HG03442 (cell line): ENCODE measurements at regions not wholly inside any gene's neighbourhood (a gene's known extent, or its start where the extent isn't known, plus 50 kb on each side); places are given as distances from the start of the nearest gene placed in this dataset.
"Not testable (repeated sequence)": the region's sequence is repeated elsewhere in the genome, so short reads cannot be mapped to it uniquely, and the experiment has no call there.

Source experiments
- ATAC-seq: cut with Tn5 transposase; IDR thresholded peaks from one replicate; pipeline ENCODE4 v1.9.1; 2021; ENCODE audit warnings: mild to moderate bottlenecking, moderate library complexity; ENCODE audit not compliant: unreplicated experiment

DNA sequence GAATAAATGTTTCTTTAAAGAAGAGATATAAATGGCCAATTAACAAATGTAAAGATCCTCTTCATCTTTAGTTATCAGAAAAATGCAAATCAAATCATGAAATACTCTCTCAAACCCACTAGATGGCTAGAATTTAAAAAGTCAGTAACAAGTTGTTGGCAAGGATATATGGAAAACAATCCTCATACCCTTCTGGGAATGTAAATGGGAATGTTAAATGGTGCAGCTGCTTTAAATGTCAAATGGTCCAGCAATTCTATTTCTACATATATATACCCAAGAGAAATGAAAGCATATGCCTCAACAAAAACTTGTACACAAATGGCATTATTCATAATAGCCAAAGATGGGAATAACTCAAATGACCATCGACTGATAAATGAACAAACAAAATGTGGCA lies 283.5 kb downstream of the RWDD3 start:
- ATAC-seq = no peak

DNA sequence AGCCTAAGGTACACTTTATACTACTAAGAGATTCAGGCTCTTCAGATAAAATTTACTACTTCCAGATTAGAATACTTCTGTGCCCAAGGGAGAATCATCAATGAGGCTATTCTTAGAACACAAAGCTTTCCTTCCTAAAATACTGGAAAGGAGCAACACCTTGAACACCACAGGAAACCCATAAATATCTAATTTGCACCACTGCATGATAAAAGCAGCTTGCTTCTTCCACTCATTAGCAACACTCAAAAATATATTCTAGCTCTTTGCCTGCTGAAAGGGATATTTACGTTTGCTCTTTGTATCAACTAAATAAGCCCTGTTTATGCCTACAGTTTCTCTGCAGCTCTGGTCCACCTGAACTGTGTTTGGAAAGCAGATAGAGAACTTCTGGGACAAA lies 284.3 kb downstream of the RWDD3 start:
- no peak for ATAC-seq

DNA sequence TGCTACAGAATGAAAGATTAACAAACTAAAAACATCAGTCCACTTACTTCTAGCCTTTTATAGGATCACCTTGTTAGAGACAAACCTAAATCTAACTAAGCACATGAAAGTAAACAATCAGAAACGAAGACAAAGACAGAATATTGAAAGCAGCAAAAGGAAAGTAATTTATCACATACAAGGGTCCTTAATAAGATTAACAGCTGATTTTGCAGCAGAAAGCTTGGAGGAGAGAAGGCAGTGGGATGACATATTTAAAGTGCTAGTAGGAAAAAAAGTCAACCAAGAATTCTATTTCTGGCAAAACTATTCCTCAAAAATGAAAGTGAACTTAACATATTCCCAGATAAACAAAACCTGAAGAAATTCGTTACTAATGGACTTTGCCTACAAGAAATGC lies 286.4 kb downstream of the RWDD3 start:
- no peak for ATAC-seq

DNA sequence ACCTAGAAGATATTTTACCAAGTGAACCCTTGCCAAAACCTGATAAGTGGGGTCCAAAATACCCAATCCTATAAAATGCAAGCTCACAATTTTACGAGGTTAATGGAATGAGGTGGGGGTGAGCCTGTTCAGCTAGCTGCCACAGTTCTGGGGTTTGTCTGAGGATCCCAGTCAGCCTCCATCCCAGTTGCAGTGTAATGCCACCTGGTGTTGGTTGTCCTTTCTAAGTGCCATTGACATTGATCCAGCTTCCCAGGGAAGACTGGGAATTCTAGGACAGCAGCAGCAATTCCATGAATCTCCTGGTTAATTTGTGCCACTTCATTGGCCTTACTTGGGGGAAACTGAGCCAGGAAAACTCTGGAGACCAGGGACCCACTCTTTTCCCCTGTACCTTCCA lies 298.3 kb downstream of the RWDD3 start:
- ATAC-seq = no peak

DNA sequence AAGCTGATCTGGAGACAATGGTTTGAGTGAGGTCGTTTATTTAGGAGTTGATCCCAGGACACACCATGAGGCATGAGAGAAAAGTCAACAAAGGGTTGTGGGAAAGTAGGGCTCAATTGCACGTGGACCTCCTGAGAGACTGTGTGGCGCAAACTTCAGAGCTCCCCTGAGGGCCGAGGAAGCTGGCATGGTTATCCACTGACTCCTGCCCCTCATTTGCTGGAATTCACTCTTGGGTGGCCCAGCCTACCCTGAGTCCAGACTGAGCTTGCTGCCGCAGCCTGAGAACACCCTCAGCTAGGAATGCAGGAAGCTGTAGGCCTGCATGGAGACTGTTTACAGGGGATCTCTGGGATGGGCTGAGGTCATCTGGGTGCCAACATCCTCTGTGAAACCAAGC lies 301.0 kb downstream of the RWDD3 start:
- ATAC-seq = no peak

DNA sequence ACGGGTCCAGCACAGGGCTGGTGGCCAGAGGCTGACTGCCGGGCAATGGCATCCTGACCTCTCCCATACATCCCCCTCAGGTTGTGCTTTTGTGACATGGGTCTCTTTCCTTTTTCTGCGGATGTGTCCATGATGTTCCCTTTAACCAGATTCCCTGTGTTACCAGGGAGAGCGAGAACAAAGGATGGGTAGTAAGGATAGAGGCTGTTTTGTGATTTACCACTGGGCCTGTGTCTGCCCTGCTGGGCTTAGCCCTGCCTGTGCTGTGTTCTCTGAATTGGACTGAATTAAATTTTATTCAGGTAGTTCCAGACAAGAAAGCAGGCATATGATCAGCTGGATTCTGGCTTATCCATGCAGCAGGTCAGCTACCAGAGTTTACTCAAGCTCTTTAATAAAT lies 301.6 kb downstream of the RWDD3 start:
- ATAC-seq = no peak

DNA sequence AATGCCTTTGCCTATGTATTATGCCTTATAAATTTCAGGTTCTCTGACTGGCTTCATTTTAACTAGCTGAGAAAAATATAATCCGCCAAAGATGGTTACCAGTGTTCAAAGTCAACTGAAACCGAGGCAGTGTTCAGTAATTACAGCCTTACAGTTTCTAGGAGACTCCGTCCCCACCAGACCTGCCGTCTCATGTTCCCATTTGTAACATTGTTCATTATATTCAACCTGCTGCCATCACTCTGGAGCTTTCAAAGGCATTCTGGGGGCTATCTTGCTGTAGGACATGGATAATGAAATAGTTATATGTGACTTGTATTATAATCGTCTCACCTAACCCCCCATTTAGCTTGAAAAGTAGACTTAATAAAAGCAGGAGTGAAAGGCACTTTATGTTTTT lies 302.5 kb downstream of the RWDD3 start:
- ATAC-seq = no peak

DNA sequence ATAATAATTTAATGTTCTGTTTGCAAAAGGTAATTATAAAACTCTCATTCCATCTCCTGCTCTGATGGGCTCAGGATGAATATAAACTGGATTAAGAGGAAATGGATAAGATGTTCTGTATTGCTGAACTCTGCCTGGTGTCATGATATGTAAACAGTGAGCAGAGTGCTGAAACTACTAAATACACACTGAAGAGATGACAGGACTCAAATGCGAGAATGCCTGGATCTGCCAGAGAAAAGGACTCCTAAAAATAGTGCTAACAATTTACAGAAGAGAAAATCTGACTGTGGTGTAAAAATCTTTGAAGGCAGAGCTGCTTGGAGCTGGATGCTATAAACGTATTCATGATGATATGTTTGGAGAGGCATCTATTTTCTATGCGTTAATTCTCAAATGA lies 303.2 kb downstream of the RWDD3 start:
- no peak for ATAC-seq

DNA sequence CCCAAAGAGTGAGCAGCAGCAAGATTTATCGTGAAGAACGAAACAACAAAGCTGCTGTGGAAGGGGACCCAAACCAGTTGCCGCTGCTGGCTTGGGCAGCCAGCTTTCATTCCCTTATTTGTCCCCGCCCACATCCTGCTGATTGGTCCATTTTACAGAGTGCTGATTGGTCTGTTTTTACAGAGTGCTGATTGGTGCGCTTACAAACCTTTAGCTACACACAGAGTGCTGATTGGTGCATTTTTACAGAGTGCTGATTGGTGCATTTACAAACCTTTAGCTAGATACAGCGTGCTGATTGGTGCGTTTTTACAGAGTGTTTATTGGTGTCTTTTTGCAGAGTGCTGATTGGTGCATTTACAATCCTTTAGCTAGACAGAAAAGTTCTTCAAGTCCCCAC lies 304.2 kb downstream of the RWDD3 start:
- not testable (repeated sequence) for ATAC-seq

DNA sequence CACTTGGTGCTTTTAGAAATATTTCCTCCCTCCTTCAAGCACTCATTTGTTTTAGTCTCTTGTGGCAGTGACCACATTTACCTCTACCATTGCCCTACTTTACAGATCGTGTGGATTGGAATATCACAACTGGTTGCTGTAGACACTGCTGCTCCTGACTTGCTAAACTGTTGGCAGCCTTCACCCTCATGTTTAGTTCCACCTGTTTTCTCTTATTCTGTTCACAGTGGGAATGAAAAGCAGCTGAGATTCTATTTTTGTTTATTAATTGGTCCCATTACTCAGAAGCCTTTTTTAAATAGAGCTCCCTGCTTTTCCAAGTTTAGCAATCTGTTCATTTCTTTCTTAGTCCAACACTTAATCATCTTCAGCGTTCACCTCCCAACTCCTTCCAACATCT lies 308.9 kb downstream of the RWDD3 start:
- no peak for ATAC-seq

DNA sequence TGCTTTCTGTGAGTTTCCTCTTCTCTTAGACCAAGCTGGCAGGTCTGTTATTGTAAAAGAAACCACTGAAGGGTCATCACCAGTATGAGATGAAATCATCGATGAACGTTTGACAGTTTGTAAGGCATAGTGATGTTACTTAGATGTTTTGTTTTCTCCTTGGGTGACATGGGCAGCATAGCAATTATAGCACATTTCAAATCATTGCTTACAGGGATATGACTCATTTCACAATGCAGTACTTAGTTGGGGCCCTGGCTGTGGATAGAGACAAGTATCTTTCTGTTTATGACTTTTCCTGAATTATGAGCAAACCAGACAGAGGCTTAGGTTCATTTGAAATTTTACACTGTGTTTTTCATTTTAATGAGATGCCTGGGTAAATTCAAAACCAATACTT lies 313.0 kb downstream of the RWDD3 start:
- ATAC-seq = no peak

DNA sequence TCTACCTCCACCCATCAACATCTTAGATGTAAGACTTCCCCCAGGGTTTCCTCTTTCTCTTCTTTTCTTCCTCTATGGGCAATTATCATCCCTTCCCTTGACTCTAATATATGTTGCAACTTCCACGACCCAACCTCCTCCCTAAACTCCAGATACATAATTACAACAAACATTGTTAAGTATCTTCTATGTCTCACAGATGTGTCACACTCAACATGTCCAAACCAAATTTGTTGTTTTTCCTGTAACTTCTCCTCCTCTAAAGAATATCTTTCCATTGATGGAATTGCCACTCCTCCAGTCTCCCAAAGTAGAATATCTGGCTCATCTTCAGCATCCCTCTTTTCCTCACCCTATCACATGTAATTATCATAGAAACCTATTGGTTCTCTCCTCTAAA lies 314.2 kb downstream of the RWDD3 start:
- no peak for ATAC-seq

DNA sequence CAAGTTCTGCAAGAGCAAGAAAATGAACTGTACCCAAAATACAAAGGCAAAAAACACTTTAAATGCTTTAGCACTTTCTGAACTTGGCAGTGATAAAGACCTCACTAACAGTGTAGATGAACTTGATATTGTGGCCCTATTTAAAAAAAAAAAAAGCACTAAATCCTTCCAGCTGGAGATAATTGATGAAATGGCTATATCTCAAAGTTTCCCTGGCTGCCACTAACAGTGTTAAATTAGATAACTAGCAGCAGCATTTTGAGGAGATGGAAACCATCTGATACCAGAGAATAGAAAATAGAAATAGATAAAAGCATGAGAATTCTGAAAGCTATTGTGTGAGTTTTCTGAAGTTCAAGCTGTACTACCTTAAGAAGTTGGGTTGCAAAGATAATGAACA lies 317.2 kb downstream of the RWDD3 start:
- ATAC-seq = no peak

DNA sequence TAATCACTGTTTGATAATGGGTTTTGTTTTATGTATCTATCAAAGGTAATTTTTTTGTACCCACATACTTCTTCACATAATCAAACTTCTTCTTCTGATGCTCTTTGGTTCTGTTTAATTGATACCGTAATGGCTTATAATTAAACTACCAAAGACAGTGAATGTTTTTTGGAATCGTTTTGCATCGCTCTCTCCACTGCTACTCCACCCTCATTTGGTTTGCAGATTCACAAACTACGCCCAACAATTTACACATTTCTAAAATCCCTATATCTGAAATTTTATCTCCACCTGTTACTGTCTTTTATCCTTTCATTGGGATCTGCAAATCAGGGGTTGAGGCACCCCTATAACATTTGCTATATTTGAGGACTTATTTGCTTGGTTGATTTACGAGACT lies 319.6 kb downstream of the RWDD3 start:
- no peak for ATAC-seq

DNA sequence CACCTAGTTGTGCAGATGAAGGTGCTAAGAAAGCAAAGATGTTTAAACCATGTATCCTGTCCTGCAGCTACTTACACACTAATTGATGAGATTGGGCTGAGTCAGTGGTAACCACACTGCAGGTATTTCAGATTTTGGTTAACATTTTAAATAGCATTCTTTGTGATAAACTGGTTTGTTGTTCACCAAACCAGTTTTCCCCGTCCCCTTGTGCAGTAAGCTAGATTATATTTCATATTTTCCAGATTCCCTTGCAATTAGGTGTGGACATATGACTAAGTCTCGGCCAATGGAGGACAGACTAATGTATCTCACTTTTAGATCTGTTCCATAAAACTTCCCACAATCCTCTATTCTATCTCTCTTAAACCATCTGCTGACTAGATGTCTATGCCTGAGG lies 320.4 kb downstream of the RWDD3 start:
- no peak for ATAC-seq

DNA sequence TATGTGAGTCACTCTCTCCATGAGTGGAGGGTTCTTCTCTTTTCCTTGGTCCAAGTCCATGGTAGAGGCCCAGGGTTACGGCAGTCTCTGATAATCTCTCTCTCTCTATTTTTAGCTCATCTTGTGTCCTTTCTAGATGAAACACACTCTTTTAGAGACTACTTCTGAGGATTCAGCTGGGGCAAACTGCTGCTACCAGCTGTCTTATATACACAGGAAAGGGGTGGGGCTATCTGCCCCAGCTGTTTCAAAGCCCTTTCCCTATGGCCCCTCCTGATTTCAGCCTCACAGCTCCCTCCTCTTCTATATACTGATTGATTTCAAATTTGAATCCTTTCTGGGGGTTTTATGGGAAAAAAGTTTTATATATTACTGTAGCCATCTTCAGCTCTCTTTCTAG lies 324.8 kb downstream of the RWDD3 start:
- ATAC-seq = no peak

DNA sequence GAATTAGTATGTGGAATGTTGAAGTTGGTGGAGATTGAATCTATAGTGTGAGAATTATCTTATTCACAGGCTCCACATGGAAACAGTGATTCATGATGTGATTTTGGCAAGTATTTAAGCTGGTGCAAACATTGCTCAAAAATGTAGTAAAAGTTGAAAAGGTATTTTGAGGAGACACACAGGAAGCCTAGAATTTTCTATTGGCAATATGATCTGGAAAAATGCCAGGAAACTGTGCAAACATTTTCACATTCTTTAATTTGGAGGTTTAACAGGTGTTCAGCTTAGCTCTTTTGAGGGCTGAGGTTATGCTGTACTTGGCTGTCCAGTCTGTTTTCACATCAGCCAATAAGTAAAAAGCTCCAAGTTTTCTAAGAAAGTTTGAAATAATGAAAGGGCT lies 327.3 kb downstream of the RWDD3 start:
- ATAC-seq = no peak

DNA sequence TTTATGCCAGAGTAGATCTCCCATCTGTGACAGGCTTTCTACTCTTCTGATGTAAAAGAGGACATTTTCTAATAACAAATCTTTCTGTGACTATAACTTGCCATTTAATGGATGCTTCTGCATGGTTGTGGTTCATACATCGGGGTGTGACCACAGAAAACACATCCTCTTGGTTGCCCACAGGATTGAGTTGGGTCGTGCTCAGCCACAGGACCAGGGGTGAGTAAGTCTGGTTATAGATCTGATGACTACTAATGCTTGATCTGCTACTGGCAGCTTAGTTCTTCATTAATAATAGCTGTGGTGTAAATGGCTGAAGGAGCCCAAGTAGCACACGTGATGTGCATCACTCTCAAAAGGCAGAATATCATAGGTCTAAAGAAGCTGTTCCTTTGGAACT lies 328.2 kb downstream of the RWDD3 start:
- no peak for ATAC-seq

DNA sequence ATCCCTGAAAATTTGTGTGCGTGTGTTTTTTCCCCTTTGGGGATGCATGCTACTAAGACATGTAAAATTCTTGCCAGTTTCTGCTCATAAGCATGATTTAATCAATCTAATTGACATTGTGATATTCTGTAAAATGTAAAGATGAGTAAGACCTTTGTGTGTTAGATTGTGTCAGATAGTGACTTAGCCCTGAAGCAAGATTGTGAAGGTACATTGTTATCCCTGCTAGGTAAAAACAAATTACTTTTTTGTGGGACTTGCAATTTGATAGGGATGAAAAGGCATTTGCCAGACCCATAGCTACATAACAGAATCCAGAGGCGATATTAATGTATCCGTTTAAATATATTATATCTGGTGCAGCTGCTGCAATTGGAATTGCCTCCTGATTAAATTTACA lies 338.0 kb downstream of the RWDD3 start:
- ATAC-seq = no peak

DNA sequence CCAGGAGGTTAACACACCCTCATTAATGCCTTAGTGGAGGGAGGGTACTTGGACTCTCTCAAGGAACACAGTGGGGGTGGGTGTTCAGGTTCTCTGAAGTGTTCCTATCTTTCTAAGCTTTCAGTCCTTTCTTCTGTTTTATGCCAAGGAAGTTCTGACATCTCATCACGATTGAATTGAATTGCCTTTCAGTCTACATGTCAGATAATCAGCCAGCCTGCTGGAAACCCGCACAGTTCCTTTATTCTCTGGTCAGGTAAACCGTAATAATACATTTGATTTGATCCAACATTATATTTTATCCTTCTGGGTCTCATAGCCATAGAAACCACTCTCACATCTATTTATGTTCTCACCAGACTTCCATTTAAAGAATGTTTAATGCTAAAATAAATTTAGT lies 339.0 kb downstream of the RWDD3 start:
- ATAC-seq = no peak

DNA sequence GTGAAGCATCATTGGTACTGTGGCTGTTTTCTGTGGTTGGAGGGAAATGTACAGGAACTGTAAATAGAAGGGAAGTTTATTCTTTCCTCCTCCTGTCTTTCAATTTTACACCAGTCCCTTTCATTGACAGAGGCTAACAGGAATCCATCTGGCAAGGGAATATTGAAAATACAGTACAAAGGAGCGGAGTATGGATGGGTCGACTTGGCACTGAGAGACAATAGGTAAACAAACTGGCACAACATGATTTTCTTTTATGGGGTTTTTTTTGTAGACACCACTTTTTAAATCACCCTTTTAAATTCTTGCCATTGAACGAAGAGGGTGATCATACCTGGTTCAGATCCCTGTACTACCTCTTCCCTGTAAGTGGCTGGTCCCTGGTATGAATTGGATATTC lies 341.3 kb downstream of the RWDD3 start:
- no peak for ATAC-seq

DNA sequence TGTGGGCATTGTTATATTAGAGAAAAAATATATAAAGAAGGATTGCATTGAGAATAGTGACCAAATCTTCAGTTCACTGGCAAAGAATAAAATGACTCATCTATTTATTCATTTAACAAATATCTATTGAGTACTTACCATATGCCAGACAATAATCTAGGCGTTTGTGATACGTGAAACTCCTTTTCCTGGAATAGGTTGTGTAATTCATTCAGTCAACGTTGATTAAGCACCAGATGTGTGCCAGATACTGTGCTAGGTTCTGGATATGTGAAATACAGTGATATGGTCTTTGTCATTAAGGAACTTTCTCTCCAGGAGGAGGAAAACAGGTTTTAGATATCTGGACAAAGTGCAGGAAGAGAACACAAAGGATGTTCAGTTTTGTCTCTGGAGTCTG lies 344.5 kb downstream of the RWDD3 start:
- ATAC-seq = no peak

DNA sequence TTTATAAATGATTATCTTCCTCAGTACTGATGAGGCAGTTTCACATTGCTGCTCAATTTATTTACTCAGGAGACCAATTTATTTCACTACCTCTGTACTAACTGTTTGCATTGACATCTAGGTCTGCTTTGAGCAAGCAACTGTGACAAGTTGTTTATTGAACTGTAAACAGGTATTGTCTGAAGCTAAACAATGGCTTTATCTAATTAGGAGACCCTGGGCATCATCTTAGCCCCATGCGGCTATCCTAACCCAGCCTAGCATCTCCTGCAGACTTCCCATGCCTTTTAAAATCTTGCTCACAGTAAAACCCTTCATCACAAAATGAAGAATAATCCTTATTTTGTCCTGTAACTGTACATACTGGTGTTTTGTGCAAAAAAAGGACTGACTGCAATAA lies 348.2 kb downstream of the RWDD3 start:
- ATAC-seq = no peak

DNA sequence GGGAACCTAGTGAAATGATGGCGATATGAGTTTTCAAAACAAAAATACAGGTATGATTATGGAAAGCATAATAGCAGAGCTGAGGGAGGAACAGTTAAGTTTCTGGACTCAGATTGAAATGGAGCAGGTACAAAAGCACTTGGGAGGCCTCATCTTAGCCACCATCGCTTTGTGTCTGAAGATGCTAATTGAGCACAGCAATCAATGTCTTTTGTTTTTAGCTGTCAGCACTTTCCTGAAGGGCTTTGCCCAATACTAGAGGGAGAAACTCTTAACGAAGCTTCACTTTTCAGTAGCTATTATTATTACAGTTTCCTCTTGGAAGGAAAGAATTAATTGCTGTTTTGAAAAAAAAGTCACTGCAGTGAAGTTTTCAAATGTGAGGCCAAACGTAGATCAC lies 348.7 kb downstream of the RWDD3 start:
- ATAC-seq = no peak
